ENCODE measurements at regions not wholly inside any gene's neighbourhood (a gene's known extent, or its start where the extent isn't known, plus 50 kb on each side); places are given as distances from the start of the nearest gene placed in this dataset.

DNA sequence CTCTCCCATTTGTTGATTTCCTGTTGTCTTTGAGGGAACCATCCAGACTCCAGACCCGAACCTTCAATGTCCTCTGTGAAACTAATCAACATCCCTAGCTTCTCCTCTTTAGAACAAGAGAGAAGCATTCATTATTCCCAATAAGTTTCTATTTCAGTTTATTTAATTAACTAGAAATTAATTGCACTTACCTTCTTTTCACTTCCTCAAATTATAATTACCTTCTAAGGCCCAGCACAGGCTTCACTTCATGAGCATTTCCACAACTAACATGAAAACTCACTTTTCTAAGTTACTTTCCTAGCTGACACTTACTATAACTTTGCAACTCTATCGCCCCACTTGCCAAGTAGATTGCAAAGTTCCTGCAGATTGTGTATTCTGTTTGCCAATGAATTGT lies 71.6 kb upstream of the HTR2A start:
- no peak for DNase-seq (ENCODE audit: low spot score)

DNA sequence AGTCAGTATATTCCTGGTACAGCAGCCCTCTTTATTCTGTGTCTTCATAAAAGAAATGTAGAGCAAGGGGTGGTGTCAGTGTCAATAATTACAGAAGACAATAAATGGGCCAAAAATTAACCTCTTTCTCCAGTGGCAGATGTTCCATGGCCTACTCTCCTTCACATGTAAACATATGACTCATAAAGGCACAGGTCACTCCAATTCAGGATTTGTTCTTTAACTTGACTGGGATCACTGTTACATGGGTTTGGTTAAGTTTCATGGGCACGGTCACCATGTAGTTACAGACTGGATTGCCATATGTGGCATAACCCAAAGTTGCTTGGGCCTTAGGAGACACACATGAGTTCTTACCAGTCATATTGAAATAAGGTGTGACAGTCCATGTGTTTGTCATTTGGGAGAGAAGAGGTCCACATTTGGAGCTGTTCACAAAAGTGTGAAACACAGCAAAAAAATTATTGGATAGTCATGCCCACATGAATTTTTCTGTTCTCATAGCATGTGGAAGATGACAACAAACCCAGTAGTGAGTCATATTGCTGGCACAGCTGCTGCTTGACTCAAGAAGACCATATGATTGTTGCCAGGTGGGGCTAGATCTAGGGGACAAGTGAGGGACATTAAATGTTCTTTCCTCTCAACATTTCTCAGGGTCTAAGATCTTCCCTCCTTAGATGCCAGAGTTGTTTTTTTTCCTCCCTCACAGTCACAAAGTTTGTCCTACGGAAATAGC lies 68.1 kb upstream of the HTR2A start:
- no peak for DNase-seq (ENCODE audit: low spot score)

DNA sequence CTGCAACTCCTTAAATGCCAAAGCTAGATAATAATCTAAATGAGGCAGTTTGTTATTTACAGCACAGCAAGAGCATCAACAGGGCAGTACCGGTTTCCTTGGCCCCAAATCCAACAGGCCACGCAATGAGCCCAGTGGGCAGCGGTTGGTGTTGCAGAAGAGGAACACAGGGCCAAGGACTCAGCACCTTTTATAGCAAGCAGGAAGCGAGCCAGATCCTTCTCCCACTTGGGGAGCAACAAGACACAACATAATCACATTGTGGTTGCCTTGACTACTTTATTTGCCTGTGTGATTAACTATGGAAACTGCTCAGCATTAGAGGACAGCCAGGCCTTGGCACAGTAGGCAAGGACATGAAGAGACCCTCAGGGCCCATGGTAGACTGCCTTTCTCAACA lies 67.1 kb upstream of the HTR2A start:
- DNase-seq (ENCODE audit: low spot score): no peak

DNA sequence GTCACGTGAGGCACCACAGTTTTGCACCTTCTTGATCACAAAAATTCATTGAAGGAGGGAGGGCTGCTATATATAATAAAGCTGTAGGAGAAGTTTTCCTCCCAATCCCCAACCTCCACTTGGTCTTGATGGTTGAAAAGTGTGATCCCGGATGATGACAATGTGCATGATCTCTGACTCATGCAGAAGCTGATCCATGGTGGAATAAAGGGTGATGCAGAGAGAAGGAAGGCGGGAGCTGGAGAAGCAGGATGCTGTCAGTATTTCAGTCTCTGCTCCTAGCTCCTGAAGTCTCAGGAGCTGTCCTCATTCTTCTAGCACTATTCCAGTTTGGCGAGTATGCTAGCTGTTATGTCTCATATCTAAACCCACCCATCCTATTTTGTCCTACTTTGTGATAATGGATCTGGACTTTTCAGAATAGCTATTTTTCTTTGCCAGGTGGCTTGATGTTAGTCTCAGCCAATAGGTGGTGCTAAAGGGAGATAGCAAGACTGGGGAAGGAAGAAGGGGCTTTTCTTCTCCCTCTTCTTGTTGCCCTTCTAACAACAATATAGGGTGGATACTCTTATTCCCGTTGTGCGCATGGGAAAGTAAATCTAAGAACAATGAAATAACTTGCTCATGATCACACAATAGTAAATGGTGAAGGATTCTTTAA lies 65.6 kb upstream of the HTR2A start:
- DNase-seq (ENCODE audit: low spot score): no peak

DNA sequence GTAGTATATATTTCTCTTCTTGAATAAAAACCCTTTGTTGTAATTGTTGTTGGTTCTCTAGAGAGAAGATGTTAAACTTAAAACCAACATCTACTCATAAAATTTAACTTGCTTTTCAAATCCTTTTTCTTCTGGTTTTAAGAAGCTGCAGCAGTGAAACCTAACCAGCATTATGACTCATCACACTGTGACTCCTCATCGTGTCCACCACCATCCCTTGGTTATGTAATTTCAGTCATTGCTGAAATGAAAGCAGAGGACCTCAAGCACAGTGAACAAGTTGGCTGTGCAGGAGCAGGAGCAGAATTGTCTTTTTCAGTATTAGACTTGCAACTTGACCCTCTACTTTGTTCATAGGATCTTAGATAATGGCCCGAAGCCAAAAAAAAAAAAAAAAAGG lies 64.9 kb upstream of the HTR2A start:
- peak; percentile 61 for DNase-seq (ENCODE audit: low spot score)

DNA sequence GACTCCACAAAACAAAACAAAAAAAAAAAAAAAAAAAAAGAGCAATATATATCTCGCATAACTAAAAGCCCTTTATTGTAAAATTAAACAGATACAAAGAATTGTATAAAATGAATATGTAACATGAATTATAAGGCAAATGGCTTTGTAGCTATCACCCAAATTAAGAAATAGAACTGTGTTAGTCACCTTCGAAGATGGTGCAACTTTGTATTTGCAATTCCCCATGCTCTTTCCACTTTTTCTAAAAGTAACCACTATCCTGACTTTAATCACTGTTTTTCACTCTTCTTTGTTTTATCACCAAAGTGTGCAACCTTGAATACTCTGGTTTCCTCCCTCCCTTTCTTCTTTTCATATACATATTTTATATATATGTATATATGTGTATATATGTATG lies 57.1 kb upstream of the HTR2A start:
- no peak for DNase-seq (ENCODE audit: low spot score)

DNA sequence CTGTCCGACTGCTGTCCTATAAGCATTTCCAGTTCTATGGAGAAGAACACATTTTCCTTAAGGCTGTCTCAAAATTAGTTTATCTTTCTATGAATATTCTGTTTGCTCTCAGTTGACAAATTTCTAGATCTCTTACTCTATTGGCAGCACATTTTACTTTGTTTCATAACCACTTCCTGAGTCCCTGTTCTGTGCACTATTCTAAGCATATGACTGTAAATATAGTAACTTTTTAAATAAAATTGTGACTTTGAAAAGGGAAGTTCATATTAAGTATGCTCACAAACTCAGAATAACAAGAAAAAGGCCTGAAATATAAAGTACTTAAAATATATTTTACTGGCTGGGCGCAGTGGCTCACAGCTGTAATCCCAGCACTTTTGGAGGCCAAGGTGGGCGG lies 56.5 kb upstream of the HTR2A start:
- no peak for DNase-seq (ENCODE audit: low spot score)

DNA sequence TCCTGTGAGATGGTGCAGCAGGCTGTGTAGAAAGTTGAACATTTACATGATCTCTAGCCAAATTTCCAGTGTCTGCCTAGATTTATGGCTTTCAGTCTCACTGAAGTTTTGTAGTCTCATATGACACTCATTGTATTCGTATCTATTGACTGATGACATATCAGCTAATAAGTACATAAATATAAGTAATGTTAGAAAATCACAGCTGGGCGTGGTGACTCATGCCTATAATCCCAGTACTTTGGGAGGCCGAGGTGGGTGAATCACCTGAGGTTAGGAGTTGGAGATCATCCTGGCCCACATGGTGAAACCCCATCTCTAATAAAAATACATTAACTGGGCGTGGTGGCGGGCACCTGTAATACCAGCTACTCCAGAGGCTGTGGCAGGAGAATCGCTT lies 54.7 kb upstream of the HTR2A start:
- no peak for DNase-seq (ENCODE audit: low spot score)

DNA sequence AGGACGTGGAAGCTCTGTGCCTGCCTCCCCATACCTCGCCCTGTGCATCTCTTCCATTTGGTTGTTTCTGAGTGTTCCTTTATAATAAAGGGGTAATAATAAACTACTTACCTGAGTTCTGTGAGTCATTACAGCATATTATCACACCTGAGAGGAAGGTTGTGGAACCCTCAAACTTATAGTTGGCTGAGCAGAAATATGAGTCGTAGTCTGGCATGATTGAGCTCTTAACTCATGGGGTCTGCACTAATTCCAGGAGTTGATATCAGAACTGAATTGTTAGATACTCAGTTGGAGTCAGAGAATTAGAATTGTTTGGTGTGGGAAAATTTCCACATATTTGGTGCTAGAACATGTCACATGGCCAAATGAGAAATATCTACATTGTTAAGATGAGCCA lies 52.4 kb upstream of the HTR2A start:
- no peak for DNase-seq (ENCODE audit: low spot score)

DNA sequence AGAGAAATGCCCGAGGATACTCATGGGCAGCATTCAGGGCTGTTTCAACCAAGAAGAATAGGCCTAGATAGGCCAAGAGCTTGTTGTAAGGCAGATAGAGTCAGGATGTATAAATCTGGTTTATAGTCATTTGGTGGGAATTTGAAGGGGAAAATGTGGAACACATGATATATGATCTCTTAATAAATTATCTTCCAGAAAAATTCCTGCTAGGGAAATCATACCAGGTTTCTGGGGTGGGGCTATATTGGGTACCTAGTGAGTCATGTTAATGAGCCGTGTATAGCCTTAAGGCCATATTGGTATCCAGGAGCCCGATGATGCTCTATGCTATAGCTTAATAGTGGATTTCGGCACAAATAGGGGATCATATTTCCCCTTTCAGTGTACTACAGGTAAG lies 51.5 kb upstream of the HTR2A start:
- DNase-seq (ENCODE audit: low spot score): no peak

DNA sequence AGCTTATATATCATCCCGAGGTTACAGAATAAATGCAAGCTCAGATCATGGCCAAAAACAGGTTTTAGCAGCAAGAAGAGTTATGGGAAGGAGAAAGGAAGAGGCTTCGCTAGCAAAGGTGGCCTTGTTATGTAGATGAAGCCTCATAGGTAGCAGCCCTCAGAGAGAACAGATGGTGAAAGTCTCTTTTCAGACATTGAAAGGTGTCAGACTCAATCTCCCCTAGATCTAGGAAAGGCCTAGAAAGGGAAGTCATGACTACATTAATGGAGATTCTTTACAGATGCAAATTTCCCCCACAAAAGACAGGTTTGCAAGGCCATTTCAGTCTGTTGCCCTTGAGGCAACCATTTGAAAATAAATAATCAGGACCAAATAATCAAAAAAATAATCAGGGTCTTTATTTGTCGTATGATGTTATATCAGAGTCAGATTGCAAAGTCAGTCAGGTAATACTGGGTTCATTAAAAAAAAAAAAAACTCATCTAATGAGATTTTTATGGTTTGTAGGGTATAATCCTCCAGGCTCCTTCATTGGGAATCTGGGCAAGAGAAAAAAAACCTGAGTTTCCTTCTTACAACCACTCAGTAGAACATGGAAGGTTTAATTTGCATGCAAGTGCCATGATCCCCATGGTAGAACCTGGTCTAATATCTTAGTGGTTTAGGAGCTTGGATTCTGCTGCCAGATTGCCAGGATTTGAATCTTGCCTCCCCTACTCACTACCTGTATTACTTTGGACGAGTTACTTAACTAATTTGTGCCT lies 50.8 kb upstream of the HTR2A start:
- no peak for DNase-seq (ENCODE audit: low spot score)

All from hepatic stellate cell (primary cell).